Karpas-422 (cell line): ENCODE measurements at regions not wholly inside any gene's neighbourhood (a gene's known extent, or its start where the extent isn't known, plus 50 kb on each side); places are given as distances from the start of the nearest gene placed in this dataset.

Source experiments
- DNase-seq: peaks from one replicate; pipeline ENCODE4 v3.0.0-alpha.2; 2015
- H2AFZ ChIP-seq: fragments of 200-600 bp; sonication (generic); 2 replicates; pipeline ENCODE4 v1.6.1; 2014; ENCODE audit warnings: antibody characterized with exemption, low read length, mixed read lengths
- H3K27ac ChIP-seq: fragments of 200-600 bp; sonication (generic); 2 replicates; pipeline ENCODE4 v1.5.1; 2014; ENCODE audit warnings: mild to moderate bottlenecking, low read length, moderate library complexity
- H3K27me3 ChIP-seq: fragments of 200-600 bp; sonication (generic); 2 replicates; pipeline ENCODE4 v1.6.1; 2014; ENCODE audit warnings: low read length, mixed read lengths
- H3K36me3 ChIP-seq: fragments of 200-600 bp; sonication (generic); 2 replicates; pipeline ENCODE4 v1.6.1; 2014; ENCODE audit warnings: low read length, mixed read lengths; ENCODE audit not compliant: insufficient read depth
- H3K4me1 ChIP-seq: fragments of 200-600 bp; sonication (generic); 2 replicates; pipeline ENCODE4 v1.6.1; 2014; ENCODE audit warnings: mild to moderate bottlenecking, low read length, mixed read lengths
- H3K4me2 ChIP-seq: fragments of 200-600 bp; sonication (generic); 2 replicates; pipeline ENCODE4 v1.6.1; 2014; ENCODE audit warnings: low read length, low read depth, mild to moderate bottlenecking; ENCODE audit not compliant: poor library complexity, severe bottlenecking
- H3K4me3 ChIP-seq: fragments of 200-600 bp; sonication (generic); 2 replicates; pipeline ENCODE4 v1.5.1; 2014; ENCODE audit warnings: mild to moderate bottlenecking, antibody characterized with exemption, low read length, mixed read lengths
- H3K79me2 ChIP-seq: fragments of 200-600 bp; sonication (generic); 2 replicates; pipeline ENCODE4 v1.6.1; 2014; ENCODE audit warnings: mild to moderate bottlenecking, low read length, mixed read lengths
- H3K9ac ChIP-seq: fragments of 200-600 bp; sonication (generic); 2 replicates; pipeline ENCODE4 v1.6.0; 2014; ENCODE audit warnings: low read length
- H3K9me2 ChIP-seq: fragments of 200-600 bp; sonication (generic), shearing (Covaris generic); replicated peaks from 2 replicates; pipeline ENCODE4 v1.6.0; 2014; ENCODE audit warnings: mild to moderate bottlenecking, low read length, moderate library complexity; ENCODE audit not compliant: insufficient read depth
- H3K9me3 ChIP-seq: fragments of 300-700, 200-600 bp; sonication (generic); 2 replicates; pipeline ENCODE4 v1.6.1; 2014; ENCODE audit warnings: low read length, mixed read lengths
- H4K20me1 ChIP-seq: fragments of 200-600 bp; sonication (generic); 2 replicates; pipeline ENCODE4 v1.6.1; 2014; ENCODE audit warnings: mild to moderate bottlenecking, antibody characterized with exemption, low read length, low read depth; ENCODE audit not compliant: insufficient read depth

GRCh38 chr12:61521258-61521657, 738.9 kb upstream of the USP15 start:
- Histone ChIP-seq H3K9ac (no peak overlapping the region), H3K27ac (no peak overlapping the region), H3K9me2 (no peaks in the 10 kb centered on the region), H3K4me2 (no peak overlapping the region), H3K4me3 (no peak overlapping the region), H3K9me3 (no peaks in the 10 kb centered on the region), H3K27me3 (no peaks in the 10 kb centered on the region), H2AFZ (no peak overlapping the region), H3K79me2 (no peaks in the 10 kb centered on the region), H4K20me1 (no peaks in the 10 kb centered on the region), H3K36me3 (no peaks in the 10 kb centered on the region), H3K4me1 (peaks cover 40% of the 10 kb centered on the region)
- DNase-seq = no peak

DNA sequence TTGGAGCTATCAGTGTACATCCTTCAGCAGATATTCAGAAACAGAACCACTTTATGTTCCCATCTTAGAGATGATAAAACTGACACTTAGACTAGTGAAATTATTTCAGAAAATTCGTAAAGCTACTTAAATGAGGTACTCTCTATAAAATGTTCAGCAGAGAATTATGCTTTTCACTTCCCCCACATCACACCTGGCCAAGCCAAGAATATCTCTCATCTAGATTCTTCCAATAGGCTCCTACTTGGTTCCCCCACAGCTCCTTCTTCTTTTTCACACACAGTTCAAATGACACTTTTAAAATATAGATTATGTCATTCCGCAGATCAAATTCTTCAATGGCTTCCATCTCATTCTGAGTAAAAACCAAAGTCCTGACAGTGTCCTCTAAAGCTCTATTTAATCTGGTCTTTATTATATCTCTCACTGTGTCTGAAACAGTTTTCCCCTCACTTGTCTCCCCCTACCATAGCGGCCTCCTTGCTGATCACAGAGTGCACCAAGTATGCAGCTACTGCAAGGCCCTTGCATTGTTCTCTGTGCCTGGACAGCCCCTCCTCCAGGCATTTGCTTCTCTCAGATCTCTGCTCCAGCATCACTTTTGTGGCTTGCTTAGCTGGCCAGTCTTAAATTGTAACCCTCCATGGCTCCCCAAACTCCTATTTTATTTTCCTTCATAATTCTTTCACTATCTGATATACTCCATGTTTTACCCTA, 736.8 kb upstream of the USP15 start:
- Histone ChIP-seq H3K9ac (no peak overlapping the region), H4K20me1 (no peaks in the 10 kb centered on the region), H3K4me2 (peak overlapping the region; percentile 33), H3K27me3 (no peaks in the 10 kb centered on the region), H3K36me3 (no peaks in the 10 kb centered on the region), H2AFZ (no peak overlapping the region), H3K4me1 (peaks cover 40% of the 10 kb centered on the region), H3K4me3 (no peak overlapping the region), H3K27ac (peak overlapping the region; percentile 80), H3K79me2 (no peaks in the 10 kb centered on the region), H3K9me3 (no peaks in the 10 kb centered on the region), H3K9me2 (no peaks in the 10 kb centered on the region)
- peak; percentile 56 for DNase-seq

- Histone ChIP-seq H3K27me3 (no peaks in the 10 kb centered on the region), H3K27ac (peak overlapping the region; percentile 80), H3K4me2 (peak overlapping the region; percentile 33), H3K9ac (no peak overlapping the region), H3K36me3 (no peaks in the 10 kb centered on the region), H4K20me1 (no peaks in the 10 kb centered on the region), H3K9me3 (no peaks in the 10 kb centered on the region), H3K4me1 (peaks cover 40% of the 10 kb centered on the region), H2AFZ (no peak overlapping the region), H3K9me2 (no peaks in the 10 kb centered on the region), H3K4me3 (no peak overlapping the region), H3K79me2 (no peaks in the 10 kb centered on the region)
- DNase-seq = peak; percentile 79
These were observed 735.4 kb upstream of the USP15 start for GRCh38 chr12:61524851-61525250.

DNA sequence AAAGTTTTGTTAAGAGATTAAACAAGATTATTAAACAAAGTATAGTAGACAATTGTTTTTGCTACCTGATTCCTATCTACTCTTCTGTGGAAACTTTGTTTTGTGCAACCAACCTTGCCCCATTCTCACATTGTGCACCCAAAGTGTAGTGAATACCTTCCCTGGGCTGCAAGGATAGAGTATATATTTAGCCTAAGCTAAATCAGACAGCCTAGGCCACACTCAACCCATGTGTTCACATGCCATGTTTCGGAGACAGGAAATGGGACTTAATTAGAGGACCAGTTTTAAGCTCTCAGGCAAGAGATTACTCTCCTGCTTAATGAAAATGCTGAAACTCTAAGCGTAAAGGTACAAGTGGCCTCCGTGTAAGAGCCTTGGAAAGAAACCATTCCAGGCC, 734.9 kb upstream of the USP15 start:
- H3K9me3 ChIP-seq = no peaks in the 10 kb centered on the region
- H3K4me1 ChIP-seq = peaks cover 40% of the 10 kb centered on the region
- no peaks in the 10 kb centered on the region for H4K20me1 ChIP-seq
- H3K4me3 ChIP-seq = no peak overlapping the region
- H3K27ac ChIP-seq = peak overlapping the region; percentile 80
- DNase-seq = peak; percentile 56
- peak overlapping the region; percentile 33 for H3K4me2 ChIP-seq
- H3K9ac ChIP-seq = no peak overlapping the region; the same call in 1 of the 2 replicates
- no peaks in the 10 kb centered on the region for H3K79me2 ChIP-seq
- H3K27me3 ChIP-seq = no peaks in the 10 kb centered on the region
- no peaks in the 10 kb centered on the region for H3K9me2 ChIP-seq
- no peak overlapping the region for H2AFZ ChIP-seq
- no peaks in the 10 kb centered on the region for H3K36me3 ChIP-seq

DNA sequence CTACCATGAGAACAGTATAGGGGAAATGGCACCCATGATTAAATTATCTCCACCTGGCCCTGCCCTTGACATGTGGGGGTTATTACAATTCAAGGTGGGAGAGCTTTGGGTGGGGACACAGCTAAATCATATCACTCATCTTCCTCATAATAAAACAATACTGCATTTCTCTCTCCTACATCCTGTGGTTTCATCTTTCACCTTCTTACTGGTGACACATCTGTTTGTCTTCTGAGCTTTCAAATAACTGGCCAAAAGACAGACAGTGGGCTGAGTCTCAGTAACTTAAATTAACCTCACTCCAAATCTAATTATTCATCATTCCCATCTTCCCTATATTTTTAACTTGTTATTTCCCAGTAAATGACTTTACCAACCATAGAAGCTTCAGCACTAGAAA, 729.7 kb upstream of the USP15 start:
- Histone ChIP-seq H3K4me2 (no peak overlapping the region), H3K27me3 (no peaks in the 10 kb centered on the region), H3K27ac (no peak overlapping the region), H3K9me3 (no peaks in the 10 kb centered on the region), H3K4me1 (peaks cover 6% of the 10 kb centered on the region), H3K9me2 (no peaks in the 10 kb centered on the region), H3K36me3 (no peaks in the 10 kb centered on the region), H3K4me3 (no peak overlapping the region), H2AFZ (no peak overlapping the region), H4K20me1 (no peaks in the 10 kb centered on the region), H3K79me2 (no peaks in the 10 kb centered on the region), H3K9ac (no peak overlapping the region)
- no peak for DNase-seq

- H3K36me3 ChIP-seq = no peaks in the 10 kb centered on the region
- H3K4me3 ChIP-seq = no peak overlapping the region
- no peak for DNase-seq
- H3K27me3 ChIP-seq = no peaks in the 10 kb centered on the region
- H2AFZ ChIP-seq = no peak overlapping the region
- no peak overlapping the region for H3K9ac ChIP-seq
- H3K9me3 ChIP-seq = no peaks in the 10 kb centered on the region
- H3K79me2 ChIP-seq = no peaks in the 10 kb centered on the region
- peaks cover under 1% of the 10 kb centered on the region for H3K4me1 ChIP-seq
- no peaks in the 10 kb centered on the region for H3K9me2 ChIP-seq
- H3K4me2 ChIP-seq = no peak overlapping the region
- H3K27ac ChIP-seq = no peak overlapping the region
- H4K20me1 ChIP-seq = no peaks in the 10 kb centered on the region
These were observed 729.0 kb upstream of the USP15 start for GRCh38 chr12:61531195-61531594.

GRCh38 chr12:61536117-61536516, 724.1 kb upstream of the USP15 start:
- Histone ChIP-seq H3K9me2 (no peaks in the 10 kb centered on the region), H3K27me3 (no peaks in the 10 kb centered on the region), H3K79me2 (no peaks in the 10 kb centered on the region), H3K9me3 (no peaks in the 10 kb centered on the region), H3K27ac (no peak overlapping the region), H3K9ac (no peak overlapping the region), H3K4me1 (no peaks in the 10 kb centered on the region), H3K4me3 (no peak overlapping the region), H4K20me1 (no peaks in the 10 kb centered on the region), H2AFZ (no peak overlapping the region), H3K36me3 (no peaks in the 10 kb centered on the region), H3K4me2 (no peak overlapping the region)
- DNase-seq = no peak

- no peaks in the 10 kb centered on the region for H3K4me1 ChIP-seq
- no peaks in the 10 kb centered on the region for H3K79me2 ChIP-seq
These were observed 723.7 kb upstream of the USP15 start for GRCh38 chr12:61536525-61536924.

More at GRCh38 chr12:61536525-61536924, 723.7 kb upstream of the USP15 start:
- H2AFZ ChIP-seq = no peak overlapping the region
- no peak for DNase-seq
- H3K9me2 ChIP-seq = no peaks in the 10 kb centered on the region
- no peak overlapping the region for H3K4me3 ChIP-seq
- no peaks in the 10 kb centered on the region for H4K20me1 ChIP-seq
- H3K36me3 ChIP-seq = no peaks in the 10 kb centered on the region
- no peak overlapping the region for H3K9ac ChIP-seq
- H3K9me3 ChIP-seq = no peaks in the 10 kb centered on the region
- H3K27ac ChIP-seq = no peak overlapping the region
- no peaks in the 10 kb centered on the region for H3K27me3 ChIP-seq
- no peak overlapping the region for H3K4me2 ChIP-seq
